ENCODE measurements at regions not wholly inside any gene's neighbourhood (a gene's known extent, or its start where the extent isn't known, plus 50 kb on each side); places are given as distances from the start of the nearest gene placed in this dataset.
"Not testable (repeated sequence)": the region's sequence is repeated elsewhere in the genome, so short reads cannot be mapped to it uniquely, and the experiment has no call there.

- DNase-seq (ENCODE audit: low read depth): no peak
Measured at GRCh38 chr6:144395014-144395413, 109.9 kb downstream of the UTRN start.

GRCh38 chr6:144395826-144396225 lies 110.7 kb downstream of the UTRN start:
- DNase-seq (ENCODE audit: low read depth): no peak

- DNase-seq (ENCODE audit: low read depth): no peak
Measured at GRCh38 chr6:144397141-144397540, 112.0 kb downstream of the UTRN start.

DNA sequence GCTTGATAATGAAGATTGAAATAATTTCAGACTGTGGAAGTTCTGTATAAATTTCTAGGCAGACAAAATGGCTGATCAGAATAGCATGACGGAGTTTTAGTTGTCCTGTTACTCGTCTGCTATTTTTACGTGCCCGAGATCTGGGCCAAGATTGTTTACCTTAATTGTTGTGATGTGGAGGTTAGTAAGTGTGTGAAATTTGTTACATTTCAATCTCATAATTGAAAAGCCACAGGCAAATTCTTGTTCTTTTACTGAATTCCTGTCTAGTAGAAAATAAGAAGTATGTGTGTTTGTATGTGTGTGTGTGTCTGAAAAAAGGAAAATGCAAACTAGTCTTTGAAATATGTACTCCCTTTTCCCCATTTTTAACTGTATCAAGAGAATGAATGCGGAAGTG lies 115.2 kb downstream of the UTRN start:
- DNase-seq (ENCODE audit: low read depth): no peak

DNA sequence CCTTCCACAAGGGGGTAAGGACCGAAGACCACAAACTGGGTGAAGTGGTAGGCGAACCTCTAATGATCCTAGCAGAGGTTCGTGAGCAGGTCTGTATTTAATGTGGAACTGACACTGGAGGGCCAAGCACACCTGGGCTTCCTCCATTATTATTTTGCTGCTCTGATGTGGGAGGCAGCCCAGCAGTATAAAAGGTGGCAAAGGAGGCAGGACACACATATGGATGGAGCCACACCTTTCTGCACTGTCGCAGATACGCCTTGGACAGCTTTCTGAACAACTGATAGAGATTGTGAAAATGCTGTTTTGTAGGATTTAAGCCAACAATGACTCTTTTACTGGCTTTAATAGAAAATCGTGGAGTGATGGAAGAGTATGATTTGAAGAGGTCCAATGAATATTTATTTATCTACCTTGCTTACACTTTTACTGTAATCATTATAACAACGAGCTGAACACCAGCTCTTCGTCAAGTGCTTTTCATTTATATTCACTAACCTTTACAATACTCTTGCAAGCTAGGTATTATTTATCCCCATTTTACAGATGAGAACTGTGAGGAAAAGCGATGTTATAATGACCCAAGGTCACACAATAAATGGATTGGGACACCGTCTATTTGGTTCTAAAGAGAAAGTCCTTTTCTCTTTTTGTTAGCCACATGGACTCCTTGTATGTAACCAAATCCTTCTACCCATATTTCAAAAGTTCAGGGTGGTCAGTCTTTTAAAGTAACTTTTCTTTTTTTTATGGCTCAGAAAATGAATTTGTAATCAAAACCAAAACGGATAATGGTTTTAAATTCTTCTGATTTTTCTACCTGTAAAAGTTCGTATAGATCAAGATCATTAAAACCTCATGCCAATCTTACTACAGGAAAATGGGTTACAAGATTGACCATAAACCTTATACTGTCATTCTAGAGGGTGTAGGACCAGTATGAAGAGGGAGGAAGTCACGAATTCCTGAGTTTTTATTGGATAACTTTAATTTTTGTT lies 116.9 kb downstream of the UTRN start:
- no peak for DNase-seq (ENCODE audit: low read depth)

GRCh38 chr6:144402750-144403149 lies 117.6 kb downstream of the UTRN start:
- DNase-seq (ENCODE audit: low read depth): no peak

DNA sequence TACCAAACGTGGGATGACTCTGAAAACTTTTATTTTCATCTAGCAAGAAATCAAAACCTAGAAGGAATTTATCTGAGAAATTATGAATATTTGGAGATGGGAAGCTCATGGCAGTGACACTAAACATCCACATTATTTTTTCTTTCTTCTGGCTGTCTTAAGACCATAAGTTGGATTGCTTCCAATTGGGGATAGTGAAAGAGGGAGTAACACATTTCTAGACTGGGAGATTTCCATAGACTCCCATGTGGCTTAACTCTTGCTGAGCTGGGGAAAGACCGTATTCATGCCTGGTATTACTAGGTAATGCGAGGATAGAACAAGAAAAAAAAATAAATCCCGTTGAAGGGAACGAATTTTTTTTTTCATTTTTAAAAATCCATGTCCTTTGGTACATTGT lies 120.0 kb downstream of the UTRN start:
- peak; percentile 21 for DNase-seq (ENCODE audit: low read depth)

DNA sequence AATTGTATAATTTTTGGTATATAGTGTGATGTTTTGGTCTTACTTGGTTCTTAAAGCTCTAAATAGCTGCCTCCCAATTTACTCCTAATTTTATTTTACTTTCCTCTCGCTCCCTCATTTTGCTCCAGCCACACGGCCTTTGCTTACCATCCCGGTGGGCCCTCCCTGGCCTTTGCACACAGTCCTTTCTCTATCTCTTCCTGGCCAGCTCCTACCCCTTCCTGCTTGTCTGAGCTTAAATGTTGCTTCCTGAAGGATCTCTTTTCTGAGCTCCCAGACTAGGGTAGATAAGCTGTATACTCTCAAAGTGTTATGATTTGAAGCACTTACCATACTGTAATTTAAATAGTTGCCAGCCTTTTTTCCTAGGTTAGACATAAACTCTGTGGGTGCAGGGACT lies 121.7 kb downstream of the UTRN start:
- DNase-seq (ENCODE audit: low read depth): no peak

DNA sequence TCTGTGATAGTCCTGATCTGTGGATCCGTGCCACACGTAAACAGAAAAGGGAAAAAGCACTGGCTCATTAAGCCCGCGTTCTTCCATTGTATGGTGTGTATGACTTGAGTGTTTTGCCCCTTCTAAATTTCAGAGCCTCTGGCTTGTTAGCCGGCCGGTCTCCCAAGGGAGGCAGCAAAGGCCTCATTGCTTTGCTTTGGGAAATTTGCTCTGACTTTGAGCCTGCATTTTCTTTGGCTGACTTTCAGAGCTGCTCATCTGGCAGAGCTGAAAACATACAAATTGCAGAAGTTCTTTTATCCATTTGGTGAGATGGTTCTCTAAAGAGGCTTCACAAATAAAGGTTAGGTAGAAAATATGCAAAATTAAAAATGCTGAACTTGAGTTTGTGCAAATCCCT lies 123.0 kb downstream of the UTRN start:
- peak; percentile 81 for DNase-seq (ENCODE audit: low read depth)

DNA sequence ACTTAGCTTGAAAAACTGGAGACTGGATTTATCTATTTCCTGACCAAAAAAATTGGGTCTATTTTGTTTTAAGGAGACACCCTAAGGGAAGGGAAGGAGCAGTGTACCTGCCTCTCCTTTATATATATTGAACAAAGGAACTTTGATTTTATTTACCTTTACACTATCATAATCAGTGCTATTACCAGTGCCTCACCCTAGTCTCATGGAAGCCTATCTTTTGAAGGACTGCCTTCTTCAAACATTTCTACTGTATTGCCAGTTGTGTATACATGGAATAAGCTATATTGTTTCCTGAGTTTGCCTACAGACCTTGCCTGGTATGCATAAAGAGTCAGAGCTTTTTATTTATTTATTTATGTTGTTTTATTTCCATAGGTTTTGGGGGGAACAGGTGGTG lies 124.9 kb downstream of the UTRN start:
- no peak for DNase-seq (ENCODE audit: low read depth)

DNA sequence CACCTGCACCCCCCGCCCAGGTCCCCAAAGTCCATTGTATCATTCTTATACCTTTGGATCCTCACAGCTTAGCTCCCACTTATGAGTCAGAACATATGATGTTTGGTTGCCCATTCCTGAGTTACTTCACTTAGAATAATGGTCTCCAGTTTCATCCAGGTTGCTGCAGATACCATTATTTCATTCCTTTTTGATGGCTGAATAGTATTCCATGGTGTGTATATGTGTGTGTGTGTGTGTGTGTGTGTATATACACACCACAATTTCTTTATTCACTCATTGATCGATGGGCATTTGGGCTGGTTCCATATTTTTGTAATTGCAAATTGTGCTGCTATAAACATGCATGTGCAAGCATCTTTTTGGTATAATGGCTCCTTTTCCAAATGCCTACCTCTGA lies 125.4 kb downstream of the UTRN start:
- DNase-seq (ENCODE audit: low read depth): not testable (repeated sequence)

- DNase-seq (ENCODE audit: low read depth): no peak
Measured at GRCh38 chr6:144411531-144412165, 126.5 kb downstream of the UTRN start.

GRCh38 chr6:144413418-144413817 lies 128.3 kb downstream of the UTRN start:
- no peak for DNase-seq (ENCODE audit: low read depth)

- no peak for DNase-seq (ENCODE audit: low read depth)
Measured at GRCh38 chr6:144415014-144415413, 129.9 kb downstream of the UTRN start.

DNA sequence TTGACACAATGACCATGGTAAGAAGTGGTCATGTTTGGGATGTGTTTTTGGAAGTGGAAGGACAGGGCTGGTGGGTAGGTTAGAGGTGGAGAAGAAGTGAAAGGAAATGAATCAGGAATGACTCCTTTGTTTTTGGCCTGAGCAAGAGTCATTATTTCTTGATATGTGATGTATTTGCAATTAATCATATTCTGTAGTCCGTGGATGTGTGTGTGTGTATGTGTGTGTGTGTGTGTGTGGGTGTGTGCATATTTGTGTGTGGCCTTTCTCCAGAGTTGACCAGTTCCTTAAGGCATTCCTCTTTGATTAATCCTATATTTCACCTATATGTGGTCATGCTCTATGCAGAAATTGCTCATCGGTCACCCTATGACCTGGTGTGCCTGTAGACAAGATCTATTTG lies 130.7 kb downstream of the UTRN start:
- DNase-seq (ENCODE audit: low read depth): peak; percentile 12

GRCh38 chr6:144416244-144416643 lies 131.1 kb downstream of the UTRN start:
- DNase-seq (ENCODE audit: low read depth): no peak

GRCh38 chr6:144416773-144417172 lies 131.6 kb downstream of the UTRN start:
- DNase-seq (ENCODE audit: low read depth): no peak

DNA sequence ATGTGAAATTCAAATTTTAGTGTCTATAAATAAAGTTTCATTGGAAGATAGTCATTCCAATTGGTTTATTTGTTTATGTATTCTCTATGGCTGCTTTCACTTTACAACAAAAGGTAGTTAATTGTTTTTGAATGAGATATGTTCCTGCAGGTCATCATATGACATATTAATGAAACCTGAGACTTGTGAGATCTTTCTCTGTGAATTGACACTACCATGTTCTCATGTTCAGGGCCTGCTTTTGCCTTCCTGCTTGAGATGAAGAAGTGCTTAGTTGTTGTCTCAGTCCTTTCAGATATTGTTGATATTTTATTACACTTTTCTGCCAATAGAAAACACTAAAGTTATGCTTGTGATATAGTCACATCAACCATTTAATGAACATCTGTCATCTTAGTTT lies 132.5 kb downstream of the UTRN start:
- DNase-seq (ENCODE audit: low read depth): no peak

DNA sequence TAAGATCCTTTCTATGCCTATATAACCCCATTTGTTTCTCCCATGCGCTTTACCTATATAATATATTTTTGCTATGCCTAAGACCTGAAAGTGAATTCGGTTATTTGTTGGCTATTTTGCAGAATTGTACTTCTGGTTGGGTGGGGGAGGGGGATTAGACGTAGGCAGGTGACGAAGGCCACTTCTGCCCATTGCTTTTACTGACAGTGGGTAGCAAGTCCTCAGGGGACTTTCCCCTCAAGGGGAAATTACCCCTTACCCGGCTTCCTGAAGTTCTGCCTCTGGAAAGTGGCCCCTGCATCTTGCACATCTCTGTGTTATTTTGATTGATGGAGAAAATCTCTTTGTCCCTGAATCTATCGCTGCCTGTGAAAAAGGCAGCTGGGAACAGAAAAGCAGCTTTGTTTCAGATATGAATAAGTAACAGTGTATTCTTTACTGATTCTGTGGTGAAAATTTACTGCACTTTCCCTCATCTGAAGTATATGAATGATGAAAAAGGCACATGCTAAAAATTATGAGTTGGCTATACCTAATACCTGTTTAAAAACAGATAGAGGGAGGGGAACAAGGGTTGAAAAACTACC lies 133.9 kb downstream of the UTRN start:
- DNase-seq (ENCODE audit: low read depth): no peak

DNA sequence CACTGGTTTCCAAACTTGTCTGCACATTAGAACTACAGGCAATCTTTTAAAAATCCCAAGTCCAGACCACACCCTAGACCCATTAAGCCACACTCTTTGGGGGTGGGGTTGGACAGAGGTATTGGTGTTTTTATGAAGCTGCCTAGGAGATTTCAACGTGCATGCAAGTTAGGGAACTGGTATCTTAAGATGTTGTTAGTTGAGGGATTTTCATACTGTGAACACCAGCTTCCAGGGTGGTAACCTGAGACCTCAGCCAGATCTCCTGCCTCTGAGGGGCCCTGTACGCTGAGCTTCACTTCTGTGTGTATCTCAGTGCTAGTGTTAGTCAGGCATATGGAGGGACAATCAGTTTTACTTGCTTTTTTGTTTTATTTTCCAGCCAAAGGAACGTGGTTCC lies 138.0 kb downstream of the UTRN start:
- DNase-seq (ENCODE audit: low read depth): no peak

GRCh38 chr6:144429753-144430152 lies 144.6 kb downstream of the UTRN start:
- no peak for DNase-seq (ENCODE audit: low read depth)

- DNase-seq (ENCODE audit: low read depth): not testable (repeated sequence)
Measured at GRCh38 chr6:144433446-144433845, 148.3 kb downstream of the UTRN start.

All from stromal cell of bone marrow (primary cell).